GM12891 (cell line): ENCODE measurements at regions not wholly inside any gene's neighbourhood (a gene's known extent, or its start where the extent isn't known, plus 50 kb on each side); places are given as distances from the start of the nearest gene placed in this dataset.
"Not testable (repeated sequence)": the region's sequence is repeated elsewhere in the genome, so short reads cannot be mapped to it uniquely, and the experiment has no call there.

Experiments used
- PAX5 ChIP-seq: IDR thresholded peaks from 2 replicates; pipeline ENCODE4 v1.6.1; 2011; ENCODE audit warnings: low read length, moderate library complexity, mild to moderate bottlenecking; ENCODE audit not compliant: insufficient read depth, severe bottlenecking
- POLR2A ChIP-seq: IDR thresholded peaks from 2 replicates; pipeline ENCODE4 v1.6.1; 2011; ENCODE audit warnings: low read depth, low read length, control low read depth
- POLR2AphosphoS5 ChIP-seq: IDR thresholded peaks from 2 replicates; pipeline ENCODE4 v1.6.1; 2011; ENCODE audit warnings: low read depth, low read length, control low read depth
- SPI1 ChIP-seq: IDR thresholded peaks from 2 replicates; pipeline ENCODE4 v1.6.1; 2011; ENCODE audit warnings: low read depth, low read length, control low read depth
- TAF1 ChIP-seq: IDR thresholded peaks from 2 replicates; pipeline ENCODE4 v1.6.1; 2011; ENCODE audit warnings: low read depth, low read length, control low read depth

- not testable (repeated sequence) for TF ChIP-seq POLR2A, POLR2AphosphoS5, TAF1, PAX5, SPI1
Measured at GRCh38 chr9:42346916-42347315, 163.5 kb downstream of the SPATA31A6 start.
